ENCODE measurements at regions not wholly inside any gene's neighbourhood (a gene's known extent, or its start where the extent isn't known, plus 50 kb on each side); places are given as distances from the start of the nearest gene placed in this dataset.

- no peak for DNase-seq (ENCODE audit: low read depth in 1 of 2, low spot score in 1 of 2)
- no peak overlapping the region for H3K4me3 ChIP-seq (replicated peaks; ENCODE audit: insufficient read depth, low read length)
- no peaks in the 10 kb centered on the region for H3K27me3 ChIP-seq (ENCODE audit: insufficient read depth, poor library complexity, severe bottlenecking)
- TF ChIP-seq POLR2AphosphoS5 (IDR thresholded peaks at IDR 0.05; ENCODE audit: low read depth) = no peak
- TF ChIP-seq GABPA (IDR thresholded peaks at IDR 0.05; ENCODE audit: low read depth) = no peak
- TF ChIP-seq SPI1 (IDR thresholded peaks at IDR 0.05; ENCODE audit: borderline replicate concordance, low read depth) = no peak
- TF ChIP-seq CTCF (IDR thresholded peaks at IDR 0.05; ENCODE audit: insufficient read depth, low read length) = no peak
- TF ChIP-seq REST (IDR thresholded peaks at IDR 0.05; ENCODE audit: insufficient replicate concordance, low read depth) = no peak
- H3K27ac ChIP-seq (replicated peaks) = no peak overlapping the region
These were observed 818.5 kb downstream of the TBL1XR1 start for GRCh38 chr3:176378789-176379188.

- no peaks in the 10 kb centered on the region for H3K27me3 ChIP-seq (ENCODE audit: insufficient read depth, poor library complexity, severe bottlenecking)
- TF ChIP-seq POLR2AphosphoS5 (IDR thresholded peaks at IDR 0.05; ENCODE audit: low read depth) (no peak), REST (IDR thresholded peaks at IDR 0.05; ENCODE audit: insufficient replicate concordance, low read depth) (no peak), CTCF (IDR thresholded peaks at IDR 0.05; ENCODE audit: insufficient read depth, low read length) (no peak)
- DNase-seq (ENCODE audit: low read depth in 1 of 2, low spot score in 1 of 2) = no peak
- H3K27ac ChIP-seq (replicated peaks) = no peak overlapping the region
- H3K4me3 ChIP-seq (replicated peaks; ENCODE audit: insufficient read depth, low read length) = no peak overlapping the region
These were observed 820.8 kb downstream of the TBL1XR1 start for GRCh38 chr3:176376531-176376930.

GRCh38 chr3:176375519-176375918, 821.8 kb downstream of the TBL1XR1 start:
- DNase-seq (ENCODE audit: low read depth in 1 of 2, low spot score in 1 of 2) = no peak
- no peak overlapping the region for H3K27ac ChIP-seq (replicated peaks)
- TF ChIP-seq GABPA (IDR thresholded peaks at IDR 0.05; ENCODE audit: low read depth) = no peak
- TF ChIP-seq SPI1 (IDR thresholded peaks at IDR 0.05; ENCODE audit: borderline replicate concordance, low read depth) = no peak
- no peak for TF ChIP-seq POLR2AphosphoS5 (IDR thresholded peaks at IDR 0.05; ENCODE audit: low read depth)
- peak; percentile 61 for TF ChIP-seq REST (IDR thresholded peaks at IDR 0.05; ENCODE audit: insufficient replicate concordance, low read depth)
- TF ChIP-seq CTCF (IDR thresholded peaks at IDR 0.05; ENCODE audit: insufficient read depth, low read length) = no peak

More at GRCh38 chr3:176375519-176375918, 821.8 kb downstream of the TBL1XR1 start:
- no peak overlapping the region for H3K4me3 ChIP-seq (replicated peaks; ENCODE audit: insufficient read depth, low read length)
- no peaks in the 10 kb centered on the region for H3K27me3 ChIP-seq (ENCODE audit: insufficient read depth, poor library complexity, severe bottlenecking)
